Activated CD8-positive, alpha-beta T cell treated with anti-CD3 and anti-CD28 coated beads, Interleukin-2, amount 10 ng/mL, durations not matched to agents 7 days and 5 days (primary cell): ENCODE measurements at regions not wholly inside any gene's neighbourhood (a gene's known extent, or its start where the extent isn't known, plus 50 kb on each side); places are given as distances from the start of the nearest gene placed in this dataset.
"Not testable (repeated sequence)": the region's sequence is repeated elsewhere in the genome, so short reads cannot be mapped to it uniquely, and the experiment has no call there.

Experiments
- ATAC-seq: fragments of 150-1000 bp; cut with Tn5 transposase; one replicate; pipeline ENCODE4 v1.10.0; 2021; ENCODE audit warnings: moderate library complexity
- CTCF ChIA-PET: fragments of 350-600 bp; sonication (Branson Sonifier 250); formaldehyde crosslinking; loops from one replicate; lab custom pipeline; 2021; ENCODE audit warnings: antibody characterized with exemption; lab: Charles Lee
- POLR2A ChIA-PET: fragments of 350-600 bp; sonication (Branson Sonifier 250); formaldehyde crosslinking; loops from one replicate; lab custom pipeline; 2021; ENCODE audit warnings: antibody characterized with exemption; lab: Charles Lee
- DNase-seq: peaks from one replicate; pipeline ENCODE4 v3.0.0-alpha.2; 2020
- H3K27ac Mint-ChIP-seq: one replicate; pipeline ENCODE4 v1.8.0; 2021; ENCODE audit warnings: mild to moderate bottlenecking, mixed read lengths
- H3K27me3 Mint-ChIP-seq: one replicate; pipeline ENCODE4 v1.8.0; 2021; ENCODE audit warnings: low read depth, mixed read lengths
- H3K36me3 Mint-ChIP-seq: one replicate; pipeline ENCODE4 v1.8.0; 2021; ENCODE audit warnings: low read depth, mixed read lengths
- H3K4me1 Mint-ChIP-seq: one replicate; pipeline ENCODE4 v1.8.0; 2021; ENCODE audit warnings: low read depth, mixed read lengths
- H3K4me3 Mint-ChIP-seq: one replicate; pipeline ENCODE4 v1.8.0; 2021; ENCODE audit warnings: mild to moderate bottlenecking, mixed read lengths
- H3K9me3 Mint-ChIP-seq: one replicate; pipeline ENCODE4 v1.8.0; 2022; ENCODE audit warnings: mixed read lengths; ENCODE audit not compliant: insufficient read depth

GRCh38 chr5:142236673-142237290 is 88.0 kb downstream of the SPRY4 start:
- peaks cover 17% of the 10 kb centered on the region for H3K27me3 Mint-ChIP-seq
- H3K36me3 Mint-ChIP-seq, POLR2A ChIA-PET, CTCF ChIA-PET, H3K4me3 Mint-ChIP-seq, ATAC-seq, H3K4me1 Mint-ChIP-seq, H3K27ac Mint-ChIP-seq, H3K9me3 Mint-ChIP-seq, DNase-seq: not testable (repeated sequence)

- no peak for ATAC-seq
- ChIA-PET CTCF (no interaction called here), POLR2A (no interaction called here)
- peaks cover 19% of the 10 kb centered on the region for H3K27me3 Mint-ChIP-seq
- no peaks in the 10 kb centered on the region for H3K9me3 Mint-ChIP-seq
- no peak overlapping the region for H3K4me3 Mint-ChIP-seq
- no peak overlapping the region for H3K27ac Mint-ChIP-seq
- no peaks in the 10 kb centered on the region for H3K36me3 Mint-ChIP-seq
- no peak for DNase-seq
- peaks cover 8% of the 10 kb centered on the region for H3K4me1 Mint-ChIP-seq
Observed at GRCh38 chr5:142235870-142236672, 88.8 kb downstream of the SPRY4 start.

- Mint-ChIP-seq H3K4me1 (peaks cover 8% of the 10 kb centered on the region), H3K27ac (no peak overlapping the region), H3K9me3 (no peaks in the 10 kb centered on the region), H3K27me3 (peaks cover 19% of the 10 kb centered on the region), H3K36me3 (no peaks in the 10 kb centered on the region), H3K4me3 (no peak overlapping the region)
- ChIA-PET POLR2A (no interaction called here), CTCF (interaction anchor here (0.6 kb wide), 1 partner anchor 16 kb away, joined by 3 read pairs; no protein-coding TSS in a partner anchor)
- no peak for DNase-seq
- ATAC-seq = no peak
Observed at GRCh38 chr5:142235050-142235797, 89.6 kb downstream of the SPRY4 start.

GRCh38 chr5:142233083-142234032 is 91.5 kb downstream of the SPRY4 start:
- ChIA-PET POLR2A (interaction anchor here (0.6 kb wide), 1 partner anchor 250 kb away, joined by 3 read pairs; no protein-coding TSS in a partner anchor), CTCF (interaction anchor here (0.8 kb wide), 1 partner anchor 858 kb away, joined by 4 read pairs; no protein-coding TSS in a partner anchor)
- DNase-seq (no peak), ATAC-seq (no peak)
- Mint-ChIP-seq H3K36me3 (no peaks in the 10 kb centered on the region), H3K4me1 (peaks cover 8% of the 10 kb centered on the region), H3K27ac (no peak overlapping the region), H3K9me3 (no peaks in the 10 kb centered on the region), H3K4me3 (no peak overlapping the region), H3K27me3 (peaks cover 19% of the 10 kb centered on the region)

GRCh38 chr5:142230949-142231348 is 93.9 kb downstream of the SPRY4 start:
- H3K9me3 Mint-ChIP-seq, CTCF ChIA-PET, H3K36me3 Mint-ChIP-seq, H3K27ac Mint-ChIP-seq, DNase-seq, H3K4me3 Mint-ChIP-seq, H3K4me1 Mint-ChIP-seq, ATAC-seq, POLR2A ChIA-PET: not testable (repeated sequence)
- H3K27me3 Mint-ChIP-seq = peaks cover 14% of the 10 kb centered on the region

- ATAC-seq (no peak), DNase-seq (no peak)
- POLR2A ChIA-PET = no interaction called here
- Mint-ChIP-seq H3K4me3 (no peak overlapping the region), H3K36me3 (no peaks in the 10 kb centered on the region), H3K4me1 (peaks cover 40% of the 10 kb centered on the region), H3K9me3 (no peaks in the 10 kb centered on the region), H3K27me3 (peaks cover 5% of the 10 kb centered on the region), H3K27ac (no peak overlapping the region)
- CTCF ChIA-PET = no interaction called here
Observed at GRCh38 chr5:142225141-142225540, 99.7 kb downstream of the SPRY4 start.

GRCh38 chr5:142222866-142223558 is 101.8 kb downstream of the SPRY4 start:
- Mint-ChIP-seq H3K27ac (peak overlapping the region; percentile 79), H3K27me3 (peaks cover 5% of the 10 kb centered on the region), H3K4me1 (peaks cover 42% of the 10 kb centered on the region), H3K36me3 (no peaks in the 10 kb centered on the region), H3K4me3 (peak overlapping the region; percentile 9), H3K9me3 (no peaks in the 10 kb centered on the region)
- no peak for ATAC-seq
- DNase-seq = no peak
- ChIA-PET CTCF (interaction anchor here (1.0 to 1.5 kb wide), 2 partner anchors 102 to 473 kb away, joined by 3 to 4 read pairs; partner anchors contain the start of gene SPRY4), POLR2A (no interaction called here)

GRCh38 chr5:142222225-142222865 is 102.5 kb downstream of the SPRY4 start:
- peaks cover 42% of the 10 kb centered on the region for H3K4me1 Mint-ChIP-seq
- H3K36me3 Mint-ChIP-seq = no peaks in the 10 kb centered on the region
- DNase-seq = no peak
- no peak overlapping the region for H3K4me3 Mint-ChIP-seq
- CTCF ChIA-PET = interaction anchor here (0.6 to 1.5 kb wide), 2 partner anchors 103 to 709 kb away, joined by 3 to 4 read pairs; partner anchors contain the start of gene SPRY4
- no peak overlapping the region for H3K27ac Mint-ChIP-seq
- POLR2A ChIA-PET = no interaction called here
- ATAC-seq = no peak
- H3K9me3 Mint-ChIP-seq = no peaks in the 10 kb centered on the region
- peaks cover 9% of the 10 kb centered on the region for H3K27me3 Mint-ChIP-seq

GRCh38 chr5:142221091-142221860 is 103.5 kb downstream of the SPRY4 start:
- ChIA-PET CTCF (interaction anchor here (0.6 to 0.7 kb wide), 2 partner anchors 434 to 710 kb away, joined by 3 read pairs; no protein-coding TSS in a partner anchor), POLR2A (no interaction called here)
- Mint-ChIP-seq H3K4me1 (peaks cover 42% of the 10 kb centered on the region), H3K27ac (no peak overlapping the region), H3K4me3 (no peak overlapping the region), H3K36me3 (no peaks in the 10 kb centered on the region), H3K9me3 (no peaks in the 10 kb centered on the region), H3K27me3 (peaks cover 9% of the 10 kb centered on the region)
- no peak for DNase-seq
- ATAC-seq = no peak

GRCh38 chr5:142219146-142219545 is 105.7 kb downstream of the SPRY4 start:
- ChIA-PET CTCF (interaction anchor here (0.7 kb wide), 1 partner anchor 489 kb away, joined by 3 read pairs; no protein-coding TSS in a partner anchor), POLR2A (no interaction called here)
- no peaks in the 10 kb centered on the region for H3K9me3 Mint-ChIP-seq
- H3K36me3 Mint-ChIP-seq = no peaks in the 10 kb centered on the region
- H3K27me3 Mint-ChIP-seq = peaks cover 9% of the 10 kb centered on the region
- ATAC-seq = no peak
- DNase-seq = no peak
- H3K27ac Mint-ChIP-seq = no peak overlapping the region
- H3K4me1 Mint-ChIP-seq = peaks cover 39% of the 10 kb centered on the region
- H3K4me3 Mint-ChIP-seq = no peak overlapping the region
